SK-N-SH (cell line): ENCODE measurements at regions not wholly inside any gene's neighbourhood (a gene's known extent, or its start where the extent isn't known, plus 50 kb on each side); places are given as distances from the start of the nearest gene placed in this dataset.

Source experiments
- CTCF ChIA-PET: fragments of 300-600, 350-600 bp; formaldehyde crosslinking; extraction: SDS; loops from one replicate; lab custom pipeline; 2021; lab: Yijun Ruan, JAX
- POLR2A ChIA-PET: fragments of 350-600 bp; sonication (Branson Sonifier 250); formaldehyde crosslinking; extraction: SDS; loops from one replicate; lab custom pipeline; 2020; ENCODE audit warnings: antibody characterized with exemption, inconsistent platforms; lab: Yijun Ruan, JAX
- DNase-seq: peaks from one replicate; pipeline ENCODE4 v3.0.0; 2012
- H2AFZ ChIP-seq: fragments of 200-600 bp; sonication (generic); 2 replicates; pipeline ENCODE4 v1.8.1; 2016; ENCODE audit warnings: antibody characterized with exemption, mild to moderate bottlenecking, low read depth
- H3F3A ChIP-seq: fragments of 200-600 bp; sonication (generic); replicated peaks from 2 replicates; pipeline ENCODE3; 2016; ENCODE audit warnings: antibody characterized with exemption, mild to moderate bottlenecking; ENCODE audit not compliant: insufficient read depth
- H3K27ac ChIP-seq, 2 experiments: fragments of 200-500 bp in 1 of 2; fragments of 200-600 bp in 1 of 2; sonication (Bioruptor generic) in 1 of 2; sonication (generic), shearing (Covaris generic) in 1 of 2; 2 replicates each; pipeline versions ENCODE4 v1.5.1 to v1.6.1; 2014 to 2016; ENCODE audit warnings: low read depth in 2 of 2, inconsistent platforms in 1 of 2, low read length in 1 of 2, mild to moderate bottlenecking in 1 of 2, mixed read lengths in 1 of 2
- H3K27me3 ChIP-seq: fragments of 200-600 bp; sonication (generic), shearing (Covaris generic); 2 replicates; pipeline ENCODE4 v1.6.1; 2016; ENCODE audit warnings: mixed run types; ENCODE audit not compliant: insufficient read depth
- H3K36me3 ChIP-seq, 2 experiments: fragments of 200-500 bp in 1 of 2; fragments of 200-600 bp in 1 of 2; sonication (Bioruptor generic) in 1 of 2; sonication (generic) in 1 of 2; replicated peaks in 1 of 2; 2 replicates each; pipeline versions ENCODE3 to v1.5.1; 2014 to 2016; ENCODE audit warnings: low read length in 1 of 2, mild to moderate bottlenecking in 1 of 2; ENCODE audit not compliant: insufficient read depth in 2 of 2, control insufficient read depth in 1 of 2
- H3K4me1 ChIP-seq, 2 experiments: fragments of 200-500 bp in 1 of 2; fragments of 200-600 bp in 1 of 2; sonication (Bioruptor generic) in 1 of 2; sonication (generic), shearing (Covaris generic) in 1 of 2; 2 replicates each; pipeline versions ENCODE4 v1.5.1 to v1.6.1; 2014 to 2016; ENCODE audit warnings: low read depth in 1 of 2, low read length in 1 of 2, mixed run types in 1 of 2; ENCODE audit not compliant: insufficient read depth in 2 of 2, control insufficient read depth in 1 of 2
- H3K4me2 ChIP-seq: fragments of 200-600 bp; sonication (generic), shearing (Covaris generic); 2 replicates; pipeline ENCODE4 v1.6.1; 2017; ENCODE audit warnings: mixed run types
- H3K4me3 ChIP-seq, 2 experiments: fragments of 200-500 bp in 1 of 2; fragments of 200-600 bp in 1 of 2; sonication (Bioruptor generic) in 1 of 2; sonication (generic), shearing (Covaris generic) in 1 of 2; 2 replicates each; pipeline versions ENCODE4 v1.5.1 to v1.8.1; 2014 to 2016; ENCODE audit warnings: low read depth in 2 of 2, inconsistent platforms in 1 of 2, low read length in 1 of 2, mild to moderate bottlenecking in 1 of 2, mixed read lengths in 1 of 2, moderate library complexity in 1 of 2
- H3K79me2 ChIP-seq: fragments of 200-600 bp; sonication (generic); 2 replicates; pipeline ENCODE4 v1.8.1; 2017; ENCODE audit warnings: mild to moderate bottlenecking; ENCODE audit not compliant: insufficient read depth
- H3K9ac ChIP-seq: fragments of 200-600 bp; sonication (generic); 2 replicates; pipeline ENCODE4 v1.6.1; 2017; ENCODE audit warnings: mixed run types
- H3K9me2 ChIP-seq: fragments of 200-600 bp; sonication (generic); 2 replicates; pipeline ENCODE4 v1.6.1; 2017; ENCODE audit warnings: mixed run types
- H3K9me3 ChIP-seq: fragments of 200-600 bp; sonication (generic); 2 replicates; pipeline ENCODE4 v1.6.1; 2017; ENCODE audit warnings: mixed run types, mild to moderate bottlenecking, moderate library complexity
- H4K20me1 ChIP-seq: fragments of 200-600 bp; sonication (generic); 2 replicates; pipeline ENCODE4 v1.6.1; 2017; ENCODE audit warnings: mild to moderate bottlenecking, mixed run types; ENCODE audit not compliant: insufficient read depth
- CHD2 ChIP-seq: fragments of 150-350 bp; IDR thresholded peaks from 2 replicates; pipeline ENCODE4 v1.6.1; 2018; ENCODE audit warnings: low read length; ENCODE audit not compliant: partially characterized antibody
- ELF1 ChIP-seq: IDR thresholded peaks from 2 replicates; pipeline ENCODE4 v1.4.0; 2012
- FOSL2 ChIP-seq: IDR thresholded peaks from 2 replicates; pipeline ENCODE4 v1.4.0; 2012; ENCODE audit warnings: low read depth, mild to moderate bottlenecking, moderate library complexity, borderline replicate concordance
- FOXJ3 ChIP-seq: sonication (generic); formaldehyde crosslinking; IDR thresholded peaks from 2 replicates; pipeline ENCODE4 v1.5.1; 2020; ENCODE audit warnings: mild to moderate bottlenecking, missing genetic modification reagents
- FOXM1 ChIP-seq: IDR thresholded peaks from 2 replicates; pipeline ENCODE4 v1.4.0; 2012; ENCODE audit warnings: low read depth, mild to moderate bottlenecking
- GATA2 ChIP-seq: sonication (generic); formaldehyde crosslinking; IDR thresholded peaks from 2 replicates; pipeline ENCODE4 v1.5.0; 2020; ENCODE audit warnings: mild to moderate bottlenecking, missing genetic modification reagents
- JUND ChIP-seq: IDR thresholded peaks from 2 replicates; pipeline ENCODE4 v1.4.0; 2012
- MAX ChIP-seq: IDR thresholded peaks from 2 replicates; pipeline ENCODE4 v1.4.0; 2012; ENCODE audit warnings: low read depth
- MXI1 ChIP-seq: IDR thresholded peaks from 2 replicates; pipeline ENCODE4 v1.6.1; 2012; ENCODE audit warnings: mild to moderate bottlenecking, low read depth, low read length, improper control_type of control experiment
- NRF1 ChIP-seq: IDR thresholded peaks from 2 replicates; pipeline ENCODE4 v1.6.1; 2012; ENCODE audit warnings: low read depth, mild to moderate bottlenecking, low read length
- RFX5 ChIP-seq: IDR thresholded peaks from 2 replicates; pipeline ENCODE4 v1.6.1; 2012; ENCODE audit warnings: mild to moderate bottlenecking, improper control_type of control experiment, low read length
- RXRA ChIP-seq: IDR thresholded peaks from 2 replicates; pipeline ENCODE4 v1.4.0; 2012; ENCODE audit warnings: low read depth, mild to moderate bottlenecking, borderline replicate concordance
- SIN3A ChIP-seq: IDR thresholded peaks from 2 replicates; pipeline ENCODE4 v1.6.1; 2012; ENCODE audit warnings: low read depth, mild to moderate bottlenecking, low read length, moderate library complexity, borderline replicate concordance
- SMC3 ChIP-seq: IDR thresholded peaks from 2 replicates; pipeline ENCODE4 v1.6.1; 2012; ENCODE audit warnings: low read depth, low read length, improper control_type of control experiment
- TAF1 ChIP-seq: IDR thresholded peaks from 2 replicates; pipeline ENCODE4 v1.6.1; 2012; ENCODE audit warnings: low read depth, mild to moderate bottlenecking, low read length, moderate library complexity, borderline replicate concordance
- TCF12 ChIP-seq: IDR thresholded peaks from 2 replicates; pipeline ENCODE4 v1.4.0; 2012
- WGBS: methylation state at CpG from one replicate; pipeline ENCODE4 v1.1.6; 2017; ENCODE audit warnings: low lambda C conversion rate; 5-methylcytosine and 5-hydroxymethylcytosine counted together
- TF ChIP-seq, protein P1 (sequence below): IDR thresholded peaks from 2 replicates; pipeline ENCODE4 v1.4.0; 2012; ENCODE audit warnings: low read depth, borderline replicate concordance
- TF ChIP-seq, protein P2 (sequence below): IDR thresholded peaks from 2 replicates; pipeline ENCODE4 v1.4.0; 2012; ENCODE audit warnings: low read depth, borderline replicate concordance
- TF ChIP-seq, protein P3 (sequence below): fragments of 150-350 bp; IDR thresholded peaks from 2 replicates; pipeline ENCODE4 v1.6.1; 2017; ENCODE audit warnings: antibody characterized with exemption, low read length, low read depth, borderline replicate concordance

DNA sequence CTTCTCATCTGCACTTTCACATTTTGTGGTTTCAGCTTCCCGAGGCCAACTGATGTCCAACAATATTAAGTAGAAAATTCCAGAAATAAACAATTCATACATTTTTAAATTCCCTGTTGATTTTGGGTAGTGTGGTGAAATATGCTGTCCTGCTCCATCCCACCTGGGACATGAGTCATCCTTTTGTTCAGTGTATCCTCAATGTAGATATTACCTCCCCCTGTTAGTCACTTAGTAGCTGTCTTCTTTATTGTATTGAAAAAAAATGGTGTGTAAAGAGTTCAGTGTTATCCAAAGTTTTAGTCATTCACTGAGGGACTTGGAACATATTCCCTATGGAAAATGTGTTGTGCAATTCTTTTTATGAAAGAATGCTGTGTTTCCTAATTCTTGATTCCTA lies 348.1 kb downstream of the SOCS6 start (continued):
- TF ChIP-seq FOSL2: no peak

DNA sequence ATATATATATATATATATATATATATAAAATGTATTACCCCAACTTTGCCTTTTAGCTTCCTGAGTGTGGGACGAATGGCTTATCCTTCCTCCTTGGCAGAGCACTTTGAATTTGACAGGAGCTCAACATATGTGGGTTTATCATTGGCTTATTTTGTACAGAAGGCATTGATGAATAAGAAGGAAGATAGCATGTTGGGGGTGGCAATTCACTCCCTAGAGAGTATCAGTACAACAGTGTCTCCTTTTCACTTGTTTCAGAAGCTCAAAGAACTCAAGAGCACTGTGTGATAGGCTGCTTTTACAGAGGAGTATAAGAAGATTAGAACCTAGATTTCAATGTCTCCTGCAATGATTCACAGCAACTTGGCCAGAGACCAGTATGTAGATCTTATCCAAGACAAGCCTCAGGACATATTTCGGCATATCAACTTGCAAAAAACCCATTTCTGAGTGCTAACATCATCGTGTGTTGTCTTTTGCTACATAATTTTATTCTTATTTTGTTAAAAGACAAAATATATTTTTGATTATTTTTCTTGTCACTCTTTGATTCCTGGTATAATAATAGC lies 345.8 kb downstream of the SOCS6 start:
- no peaks in the 10 kb centered on the region for H3K36me3 ChIP-seq
- no peaks in the 10 kb centered on the region for H3K9me2 ChIP-seq
- no peak overlapping the region for H3K4me3 ChIP-seq
- no peaks in the 10 kb centered on the region for H3K9me3 ChIP-seq
- peaks cover 0 to 5% of the 10 kb centered on the region in 2 experiments; a peak in 2 of 4 replicates for H3K4me1 ChIP-seq
- H3K27ac ChIP-seq: peak overlapping the region in 1 of 2 experiments; percentile 36; a peak in 2 of 4 replicates
- CTCF ChIA-PET: interaction anchor here (1.3 kb wide), 1 partner anchor 16 kb away, joined by 4 read pairs; no protein-coding TSS in a partner anchor
- no peak overlapping the region for H3K9ac ChIP-seq
- no peaks in the 10 kb centered on the region for H3K79me2 ChIP-seq
- H3F3A ChIP-seq: no peaks in the 10 kb centered on the region
- POLR2A ChIA-PET: no interaction called here
- DNase-seq: no peak
- no peak overlapping the region for H2AFZ ChIP-seq
- no peaks in the 10 kb centered on the region for H4K20me1 ChIP-seq
- TF ChIP-seq FOXJ3 (CRISPR knock-in tag) (no peak), TCF12 (no peak), MAX (no peak), JUND (no peak), TAF1 (no peak), RFX5 (no peak), SIN3A (no peak), MXI1 (no peak), SMC3 (no peak), GATA2 (CRISPR knock-in tag) (no peak), RXRA (no peak), ELF1 (no peak), FOXM1 (no peak), CHD2 (no peak), NRF1 (no peak)
- TF ChIP-seq, protein P1, sequence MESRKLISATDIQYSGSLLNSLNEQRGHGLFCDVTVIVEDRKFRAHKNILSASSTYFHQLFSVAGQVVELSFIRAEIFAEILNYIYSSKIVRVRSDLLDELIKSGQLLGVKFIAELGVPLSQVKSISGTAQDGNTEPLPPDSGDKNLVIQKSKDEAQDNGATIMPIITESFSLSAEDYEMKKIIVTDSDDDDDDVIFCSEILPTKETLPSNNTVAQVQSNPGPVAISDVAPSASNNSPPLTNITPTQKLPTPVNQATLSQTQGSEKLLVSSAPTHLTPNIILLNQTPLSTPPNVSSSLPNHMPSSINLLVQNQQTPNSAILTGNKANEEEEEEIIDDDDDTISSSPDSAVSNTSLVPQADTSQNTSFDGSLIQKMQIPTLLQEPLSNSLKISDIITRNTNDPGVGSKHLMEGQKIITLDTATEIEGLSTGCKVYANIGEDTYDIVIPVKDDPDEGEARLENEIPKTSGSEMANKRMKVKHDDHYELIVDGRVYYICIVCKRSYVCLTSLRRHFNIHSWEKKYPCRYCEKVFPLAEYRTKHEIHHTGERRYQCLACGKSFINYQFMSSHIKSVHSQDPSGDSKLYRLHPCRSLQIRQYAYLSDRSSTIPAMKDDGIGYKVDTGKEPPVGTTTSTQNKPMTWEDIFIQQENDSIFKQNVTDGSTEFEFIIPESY: no peak
- TF ChIP-seq, protein P2, sequence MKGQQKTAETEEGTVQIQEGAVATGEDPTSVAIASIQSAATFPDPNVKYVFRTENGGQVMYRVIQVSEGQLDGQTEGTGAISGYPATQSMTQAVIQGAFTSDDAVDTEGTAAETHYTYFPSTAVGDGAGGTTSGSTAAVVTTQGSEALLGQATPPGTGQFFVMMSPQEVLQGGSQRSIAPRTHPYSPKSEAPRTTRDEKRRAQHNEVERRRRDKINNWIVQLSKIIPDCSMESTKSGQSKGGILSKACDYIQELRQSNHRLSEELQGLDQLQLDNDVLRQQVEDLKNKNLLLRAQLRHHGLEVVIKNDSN: no peak
- TF ChIP-seq, protein P3, sequence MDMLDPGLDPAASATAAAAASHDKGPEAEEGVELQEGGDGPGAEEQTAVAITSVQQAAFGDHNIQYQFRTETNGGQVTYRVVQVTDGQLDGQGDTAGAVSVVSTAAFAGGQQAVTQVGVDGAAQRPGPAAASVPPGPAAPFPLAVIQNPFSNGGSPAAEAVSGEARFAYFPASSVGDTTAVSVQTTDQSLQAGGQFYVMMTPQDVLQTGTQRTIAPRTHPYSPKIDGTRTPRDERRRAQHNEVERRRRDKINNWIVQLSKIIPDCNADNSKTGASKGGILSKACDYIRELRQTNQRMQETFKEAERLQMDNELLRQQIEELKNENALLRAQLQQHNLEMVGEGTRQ: no peak
- WGBS: 19% methylated on average over 3 of the region's 3 CpGs
- H3K4me2 ChIP-seq: no peak overlapping the region
- no peaks in the 10 kb centered on the region for H3K27me3 ChIP-seq
